Lower leg skin (tissue), 3 donors: ENCODE measurements at regions not wholly inside any gene's neighbourhood (a gene's known extent, or its start where the extent isn't known, plus 50 kb on each side); places are given as distances from the start of the nearest gene placed in this dataset.

Experiments used
- POLR2A ChIP-seq, 2 donors: fragments of 450-650 bp; IDR thresholded peaks; one replicate each; pipeline ENCODE4 v1.6.1; 2016 to 2017; ENCODE audit warnings: antibody characterized with exemption in 2 of 2, mild to moderate bottlenecking in 1 of 2, moderate library complexity in 1 of 2
- TF ChIP-seq, protein P1 (sequence below), 3 donors: fragments of 450-650 bp; IDR thresholded peaks; one replicate each; pipeline ENCODE4 v1.5.1; 2016; ENCODE audit warnings: antibody characterized with exemption in 3 of 3, mild to moderate bottlenecking in 3 of 3, moderate library complexity in 2 of 3

DNA sequence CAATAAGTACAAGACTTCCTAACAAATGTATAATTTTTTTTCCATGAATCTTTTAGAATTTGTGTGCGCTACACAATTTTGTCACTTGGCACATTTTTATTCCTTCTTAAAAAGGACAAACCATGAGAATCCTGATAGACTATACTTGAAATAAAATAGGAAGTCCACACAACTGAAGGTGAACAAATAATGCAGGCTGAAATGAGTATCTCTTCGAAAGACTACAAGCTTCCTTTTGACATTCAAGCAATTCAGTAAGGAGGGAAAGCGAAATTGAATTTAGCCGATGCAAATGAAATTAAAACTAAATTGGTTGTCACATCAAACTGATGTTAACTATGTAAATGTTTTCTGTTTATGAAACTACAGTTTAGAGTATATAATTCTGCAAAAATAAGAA, 374.4 kb upstream of the CCNH start:
- TF ChIP-seq, protein P1, sequence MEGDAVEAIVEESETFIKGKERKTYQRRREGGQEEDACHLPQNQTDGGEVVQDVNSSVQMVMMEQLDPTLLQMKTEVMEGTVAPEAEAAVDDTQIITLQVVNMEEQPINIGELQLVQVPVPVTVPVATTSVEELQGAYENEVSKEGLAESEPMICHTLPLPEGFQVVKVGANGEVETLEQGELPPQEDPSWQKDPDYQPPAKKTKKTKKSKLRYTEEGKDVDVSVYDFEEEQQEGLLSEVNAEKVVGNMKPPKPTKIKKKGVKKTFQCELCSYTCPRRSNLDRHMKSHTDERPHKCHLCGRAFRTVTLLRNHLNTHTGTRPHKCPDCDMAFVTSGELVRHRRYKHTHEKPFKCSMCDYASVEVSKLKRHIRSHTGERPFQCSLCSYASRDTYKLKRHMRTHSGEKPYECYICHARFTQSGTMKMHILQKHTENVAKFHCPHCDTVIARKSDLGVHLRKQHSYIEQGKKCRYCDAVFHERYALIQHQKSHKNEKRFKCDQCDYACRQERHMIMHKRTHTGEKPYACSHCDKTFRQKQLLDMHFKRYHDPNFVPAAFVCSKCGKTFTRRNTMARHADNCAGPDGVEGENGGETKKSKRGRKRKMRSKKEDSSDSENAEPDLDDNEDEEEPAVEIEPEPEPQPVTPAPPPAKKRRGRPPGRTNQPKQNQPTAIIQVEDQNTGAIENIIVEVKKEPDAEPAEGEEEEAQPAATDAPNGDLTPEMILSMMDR (IDR thresholded peaks at IDR 0.05) = no peak
- no peak for TF ChIP-seq POLR2A (IDR thresholded peaks at IDR 0.05)
